DOHH2 (cell line): ENCODE measurements at regions not wholly inside any gene's neighbourhood (a gene's known extent, or its start where the extent isn't known, plus 50 kb on each side); places are given as distances from the start of the nearest gene placed in this dataset.

Experiments used
- CTCF ChIP-seq: fragments of 200-600 bp; sonication (generic); IDR thresholded peaks from one replicate; pipeline ENCODE4 v1.5.1; 2014; ENCODE audit warnings: antibody characterized with exemption, mild to moderate bottlenecking, low read depth, low read length; ENCODE audit not compliant: poor library complexity, severe bottlenecking
- EZH2phosphoT487 ChIP-seq: fragments of 200-600 bp; sonication (generic); IDR thresholded peaks from 2 replicates; pipeline ENCODE4 v1.6.1; 2017; ENCODE audit warnings: borderline replicate concordance, mild to moderate bottlenecking, antibody characterized with exemption, low read length, moderate library complexity, mixed read lengths

- TF ChIP-seq CTCF, result no peak
- TF ChIP-seq EZH2phosphoT487, result no peak
Observed at GRCh38 chr12:127342861-127343260, 924.1 kb upstream of the TMEM132C start.
